ENCODE measurements at regions not wholly inside any gene's neighbourhood (a gene's known extent, or its start where the extent isn't known, plus 50 kb on each side); places are given as distances from the start of the nearest gene placed in this dataset.

DNA sequence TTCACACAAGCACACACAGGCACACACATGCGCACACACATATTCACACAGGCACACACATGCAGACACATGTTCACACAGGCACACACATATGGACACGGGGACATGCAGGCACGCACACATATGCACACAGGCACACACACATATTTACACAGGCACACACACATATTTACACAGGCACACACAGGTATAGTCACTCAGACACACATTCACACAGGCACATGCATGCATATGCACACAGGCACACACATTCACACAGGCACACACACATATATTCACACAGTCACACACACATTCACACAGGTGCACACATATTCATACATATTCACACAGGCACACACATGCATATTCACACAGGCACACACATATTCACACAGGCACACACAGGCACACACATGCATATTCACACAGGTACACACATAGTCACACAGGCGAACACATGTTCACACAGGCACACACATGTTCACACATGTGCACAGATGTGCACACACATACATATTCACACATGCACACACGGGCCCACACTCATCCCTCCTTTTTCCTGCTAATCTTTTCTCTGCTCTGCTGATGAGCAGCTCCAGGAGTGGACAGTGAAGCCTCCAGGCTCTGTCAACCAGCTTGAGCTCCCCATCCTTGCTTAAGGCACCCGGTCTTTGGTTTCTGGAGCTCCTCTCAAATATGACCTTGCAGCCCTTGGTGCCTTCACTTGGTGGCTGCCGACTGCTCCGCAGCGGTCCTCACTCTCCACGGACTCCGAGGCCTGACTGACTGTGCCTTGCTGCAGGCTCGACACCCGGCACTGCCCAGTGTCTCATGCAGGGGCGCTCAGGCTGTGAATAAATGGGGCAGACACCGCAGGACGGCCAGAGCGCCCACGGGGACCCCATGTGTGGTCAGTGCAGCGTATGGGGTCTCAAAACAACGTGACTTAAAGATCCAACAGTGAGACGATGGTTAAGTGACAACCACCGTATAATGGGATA lies 581.2 kb upstream of the MGMT start:
- no peak for FAIRE-seq

DNA sequence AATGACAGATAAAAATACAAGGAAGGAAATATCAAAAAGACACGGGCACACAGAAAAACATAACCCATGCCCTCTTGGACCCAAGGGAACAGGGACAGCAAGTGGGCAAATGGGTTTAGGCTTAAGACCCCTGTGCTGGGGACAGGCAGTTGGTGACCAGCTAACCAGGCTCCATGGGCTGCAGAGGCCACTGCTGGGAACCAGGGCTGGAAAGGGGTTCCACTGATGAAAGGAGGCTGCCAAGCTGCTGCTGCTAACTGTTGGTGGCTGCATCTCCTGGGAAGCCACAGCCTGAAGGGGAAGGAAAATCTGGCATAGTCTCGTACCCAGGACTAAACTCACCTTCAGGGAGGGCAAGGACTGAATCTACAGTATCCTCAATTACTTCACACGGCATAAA lies 579.2 kb upstream of the MGMT start:
- FAIRE-seq: no peak

DNA sequence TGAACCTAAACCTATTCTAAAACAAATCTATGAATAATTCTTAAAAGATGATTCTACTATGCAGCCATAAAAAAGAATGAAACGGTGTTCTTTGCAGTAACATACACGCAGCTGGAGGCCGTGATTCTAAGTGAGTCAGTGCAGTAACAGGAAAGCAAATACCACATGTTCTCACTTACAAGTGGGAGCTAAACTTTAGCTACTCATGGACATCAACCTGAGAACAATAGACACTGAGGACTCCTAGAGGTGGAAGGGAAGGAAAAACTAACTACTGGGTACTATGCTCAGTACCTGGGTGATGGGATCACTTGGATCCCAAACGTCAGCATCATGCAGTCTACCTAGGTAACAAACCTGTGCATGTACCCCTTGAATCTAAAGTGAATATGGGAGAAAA lies 575.0 kb upstream of the MGMT start:
- FAIRE-seq: no peak

DNA sequence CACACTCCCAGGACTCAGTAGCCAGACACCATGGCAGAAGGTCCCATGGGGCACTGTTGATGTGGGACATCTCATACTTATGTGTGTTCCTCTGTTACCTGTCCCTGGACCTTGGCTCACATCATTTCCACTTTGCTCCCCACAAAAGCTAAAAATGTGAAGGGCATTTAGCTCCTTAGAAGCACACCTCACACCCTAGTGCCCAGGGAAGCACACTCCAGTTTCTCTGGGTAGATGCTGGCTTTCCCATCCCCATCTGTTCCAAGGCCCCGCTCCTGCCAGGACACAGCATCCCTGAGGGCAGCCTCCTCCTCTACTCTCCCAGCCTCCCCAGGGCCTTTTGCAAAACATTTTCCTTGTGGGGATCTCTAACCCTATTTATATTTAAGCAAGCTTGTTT lies 572.4 kb upstream of the MGMT start:
- no peak for FAIRE-seq

- no peak for FAIRE-seq
Measured at GRCh38 chr10:128895473-128895872, 571.6 kb upstream of the MGMT start.

- no peak for FAIRE-seq
Measured at GRCh38 chr10:128896116-128896795, 570.8 kb upstream of the MGMT start.

DNA sequence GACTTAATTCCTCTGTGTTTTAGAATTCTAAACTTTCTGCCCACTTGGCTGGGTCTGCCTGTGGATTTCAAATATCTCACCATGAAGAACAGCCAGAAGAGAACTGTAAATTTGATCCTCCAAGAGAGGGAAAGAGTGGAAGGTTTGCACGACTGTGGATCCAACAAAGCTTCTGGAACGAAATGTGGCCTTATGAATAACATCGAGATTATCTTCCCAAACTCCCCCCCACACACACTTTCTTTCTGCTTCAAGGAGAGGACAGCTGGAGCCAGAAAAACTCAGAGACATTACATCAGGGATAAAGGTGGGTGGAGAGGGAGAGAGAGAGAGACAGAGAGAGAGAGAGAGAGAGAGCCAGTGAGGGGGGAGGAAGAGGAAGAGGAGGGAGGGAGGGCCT lies 570.1 kb upstream of the MGMT start:
- no peak for FAIRE-seq

GRCh38 chr10:128897401-128898129 lies 569.5 kb upstream of the MGMT start:
- FAIRE-seq: no peak

GRCh38 chr10:128898133-128898915 lies 568.7 kb upstream of the MGMT start:
- FAIRE-seq: no peak

DNA sequence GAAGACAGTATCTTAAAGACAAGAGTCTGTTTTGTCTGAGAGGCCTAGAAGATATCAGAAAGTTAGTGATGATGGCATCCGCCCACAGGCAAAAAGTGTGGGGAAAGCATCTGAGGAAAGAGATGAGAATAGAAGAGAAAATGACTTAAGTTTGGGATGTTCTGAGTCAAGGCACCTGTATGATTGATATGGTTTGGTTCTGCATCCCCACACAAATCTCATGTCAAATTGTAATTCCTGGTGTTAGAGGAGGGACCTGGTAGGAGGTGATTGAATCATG lies 568.2 kb upstream of the MGMT start:
- FAIRE-seq: no peak

GRCh38 chr10:128900456-128900855 lies 566.6 kb upstream of the MGMT start:
- FAIRE-seq: no peak

DNA sequence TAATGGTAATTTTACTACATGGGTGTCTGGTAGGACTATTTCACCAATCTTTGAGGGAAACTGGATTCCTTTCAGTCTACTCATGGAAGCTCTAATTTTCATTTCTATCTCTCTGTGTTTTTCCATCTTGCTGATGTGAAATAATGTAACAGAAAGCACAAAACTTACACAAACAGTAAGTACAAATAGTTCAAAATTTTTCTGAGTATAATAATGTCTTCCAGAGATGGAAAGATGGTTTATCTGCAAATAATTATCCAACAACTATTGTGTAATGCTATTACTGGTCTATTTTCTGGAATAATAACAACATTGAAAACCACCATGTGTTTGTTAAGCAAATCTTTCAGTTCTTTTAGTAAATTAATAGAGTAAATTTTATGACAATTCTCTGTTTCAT lies 565.8 kb upstream of the MGMT start:
- FAIRE-seq: no peak

DNA sequence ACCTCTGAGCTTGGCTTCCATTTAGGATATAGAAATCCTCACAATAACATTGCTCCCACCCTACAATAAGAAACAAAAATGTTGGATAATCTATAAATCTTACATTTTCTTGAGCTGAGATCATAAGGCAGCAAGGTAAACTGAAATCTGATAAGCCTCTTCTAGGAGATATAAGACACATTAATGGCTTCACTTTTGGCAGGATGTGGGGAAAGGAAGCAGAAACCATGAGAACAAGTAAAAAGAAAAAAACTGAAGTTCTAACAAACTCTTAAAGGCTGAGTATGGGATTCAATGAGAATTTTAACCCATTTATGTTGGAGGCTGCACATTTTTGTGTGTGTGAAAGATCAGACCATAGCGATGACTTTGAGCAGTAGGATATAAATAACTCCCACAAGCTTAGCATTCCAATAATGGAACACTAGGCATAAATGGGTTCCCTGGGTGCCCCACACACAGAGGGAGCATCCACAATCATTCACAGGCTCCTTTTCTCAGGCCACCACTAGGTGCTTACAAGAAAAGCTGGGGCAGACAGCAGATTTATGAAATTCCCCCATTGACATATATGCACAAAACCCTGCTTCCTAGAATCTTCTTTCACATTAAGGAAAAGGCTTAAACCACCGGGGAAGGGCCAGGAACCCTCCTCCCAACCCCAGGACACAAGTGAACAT lies 564.9 kb upstream of the MGMT start:
- FAIRE-seq: no peak

GRCh38 chr10:128907155-128907941 lies 559.7 kb upstream of the MGMT start:
- no peak for FAIRE-seq

DNA sequence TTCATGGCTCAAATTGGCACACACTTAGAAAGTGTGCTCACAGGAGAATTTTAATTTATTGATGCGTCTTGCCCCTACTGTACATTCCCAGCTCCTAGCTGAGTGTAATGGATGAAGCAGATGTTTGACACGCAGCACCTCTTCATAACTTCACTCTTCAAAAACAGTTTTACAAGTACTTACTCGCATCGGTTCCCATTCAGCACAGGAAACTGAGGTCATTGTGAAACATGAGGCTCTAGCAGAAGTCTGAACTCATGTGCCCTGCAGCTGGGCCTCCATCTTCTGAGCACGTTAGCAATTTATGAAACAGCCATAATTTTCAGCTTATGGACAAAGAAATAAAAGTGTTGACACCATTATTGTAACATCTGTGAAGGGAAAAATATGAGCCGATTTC lies 558.9 kb upstream of the MGMT start:
- FAIRE-seq: no peak

DNA sequence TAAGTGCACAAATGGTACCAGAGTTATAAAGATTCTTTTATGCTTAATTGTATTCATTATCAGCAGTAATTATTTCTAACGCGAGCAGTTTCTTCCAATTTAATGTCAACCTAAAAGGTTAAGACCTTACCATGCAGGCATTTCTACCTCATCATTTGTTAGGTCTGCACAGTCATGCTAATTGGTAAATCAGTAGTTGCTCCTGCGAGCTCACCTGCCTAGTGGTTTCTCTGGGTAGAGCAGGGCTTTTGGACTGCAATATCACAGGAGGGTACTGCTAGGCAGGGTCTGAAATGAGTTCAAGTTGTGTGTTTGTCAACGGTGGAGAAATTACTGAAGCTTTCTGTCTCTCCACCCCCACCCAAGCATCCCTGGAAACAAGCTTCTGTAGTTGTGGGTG lies 558.5 kb upstream of the MGMT start:
- FAIRE-seq: no peak

- no peak for FAIRE-seq
Measured at GRCh38 chr10:128912568-128913311, 554.3 kb upstream of the MGMT start.

- no peak for FAIRE-seq
Measured at GRCh38 chr10:128914681-128915080, 552.4 kb upstream of the MGMT start.

DNA sequence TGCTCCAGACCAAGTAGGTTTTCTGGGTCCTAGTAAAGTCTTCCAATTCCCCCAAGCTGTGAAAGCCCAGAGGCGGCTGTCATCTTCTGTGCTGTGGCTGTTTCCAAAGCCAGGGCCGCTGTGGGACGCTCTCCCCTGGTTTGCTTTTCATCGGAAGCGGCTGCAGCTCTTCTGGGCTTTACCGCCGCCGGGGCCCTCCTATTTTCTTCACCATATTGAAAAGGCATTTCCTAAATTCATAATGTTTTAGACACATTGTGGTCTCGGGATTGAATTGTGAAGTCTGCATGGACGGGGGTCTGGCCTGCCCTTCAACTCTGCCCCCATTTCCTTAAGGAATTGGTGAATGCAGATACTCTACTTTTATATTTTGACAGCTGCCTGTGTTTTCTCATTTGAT lies 551.4 kb upstream of the MGMT start:
- FAIRE-seq: no peak

GRCh38 chr10:128916383-128916782 lies 550.7 kb upstream of the MGMT start:
- no peak for FAIRE-seq

Data from A204.1 (cell line).